ENCODE measurements at regions not wholly inside any gene's neighbourhood (a gene's known extent, or its start where the extent isn't known, plus 50 kb on each side); places are given as distances from the start of the nearest gene placed in this dataset.

DNA sequence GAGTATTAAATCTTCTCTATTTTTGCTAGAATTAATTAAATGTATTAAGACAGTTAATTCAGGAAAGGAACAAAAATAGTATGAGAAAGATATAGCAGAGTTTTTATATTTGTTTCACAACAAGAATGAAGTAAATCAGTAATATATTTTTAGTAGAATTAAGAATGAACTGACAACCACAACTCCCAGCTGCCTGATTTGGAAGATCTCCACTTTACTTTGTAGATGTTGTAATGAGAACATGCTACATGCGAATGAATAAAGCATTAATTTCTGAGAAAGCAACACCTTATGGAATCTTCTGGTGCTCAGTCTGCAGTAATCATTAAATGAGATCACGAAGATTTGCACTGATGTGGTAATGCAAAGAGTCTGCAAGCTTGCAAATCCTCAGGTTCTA is 695.6 kb upstream of the PCDH7 start:
- TF ChIP-seq POLR2A (IDR thresholded peaks at IDR 0.05; ENCODE audit: low read length) (no peak), GATA1 (IDR thresholded peaks at IDR 0.05; ENCODE audit: low read depth, low read length) (no peak)
